Prostate gland (tissue), 2 donors: ENCODE measurements at regions not wholly inside any gene's neighbourhood (a gene's known extent, or its start where the extent isn't known, plus 50 kb on each side); places are given as distances from the start of the nearest gene placed in this dataset.

Experiments
- POLR2A ChIP-seq: fragments of 450-650 bp; IDR thresholded peaks from one replicate; pipeline ENCODE4 v1.6.1; 2016; ENCODE audit warnings: antibody characterized with exemption, mild to moderate bottlenecking
- POLR2AphosphoS5 ChIP-seq: sonication (generic); formaldehyde crosslinking; IDR thresholded peaks from one replicate; pipeline ENCODE4 v1.6.1; 2017; ENCODE audit warnings: antibody characterized with exemption
- TF ChIP-seq, protein P1 (sequence below), 4 experiments: fragments of 200-600 bp in 2 of 4; fragments of 450-650 bp in 2 of 4; sonication (generic) in 2 of 4; IDR thresholded peaks; 1 replicate in 3 of 4; 2 replicates in 1 of 4; pipeline ENCODE4 v1.5.1; 2016 to 2019; ENCODE audit warnings: antibody characterized with exemption in 4 of 4, mild to moderate bottlenecking in 2 of 4, moderate library complexity in 2 of 4

DNA sequence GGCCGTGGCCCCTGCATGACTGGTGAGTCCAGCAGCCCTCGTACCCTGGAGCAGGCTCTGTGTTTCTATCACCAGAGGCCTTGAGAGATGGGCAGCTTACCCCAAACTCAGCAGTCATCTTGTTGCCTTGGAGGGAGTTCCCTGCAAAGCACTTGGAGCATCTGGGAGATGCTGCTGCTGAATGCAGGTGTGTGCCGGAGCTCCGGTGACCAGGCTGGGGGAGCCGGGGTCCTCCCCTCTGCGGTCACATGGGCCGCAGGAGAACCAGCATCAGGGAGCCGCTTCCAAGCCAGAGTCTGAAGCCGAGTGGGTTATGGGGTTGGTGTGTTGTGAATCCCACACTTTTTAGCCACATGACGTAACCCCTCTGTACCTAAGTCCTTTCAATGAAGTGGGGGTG, 82.8 kb downstream of the TEX29 start:
- TF ChIP-seq, protein P1, sequence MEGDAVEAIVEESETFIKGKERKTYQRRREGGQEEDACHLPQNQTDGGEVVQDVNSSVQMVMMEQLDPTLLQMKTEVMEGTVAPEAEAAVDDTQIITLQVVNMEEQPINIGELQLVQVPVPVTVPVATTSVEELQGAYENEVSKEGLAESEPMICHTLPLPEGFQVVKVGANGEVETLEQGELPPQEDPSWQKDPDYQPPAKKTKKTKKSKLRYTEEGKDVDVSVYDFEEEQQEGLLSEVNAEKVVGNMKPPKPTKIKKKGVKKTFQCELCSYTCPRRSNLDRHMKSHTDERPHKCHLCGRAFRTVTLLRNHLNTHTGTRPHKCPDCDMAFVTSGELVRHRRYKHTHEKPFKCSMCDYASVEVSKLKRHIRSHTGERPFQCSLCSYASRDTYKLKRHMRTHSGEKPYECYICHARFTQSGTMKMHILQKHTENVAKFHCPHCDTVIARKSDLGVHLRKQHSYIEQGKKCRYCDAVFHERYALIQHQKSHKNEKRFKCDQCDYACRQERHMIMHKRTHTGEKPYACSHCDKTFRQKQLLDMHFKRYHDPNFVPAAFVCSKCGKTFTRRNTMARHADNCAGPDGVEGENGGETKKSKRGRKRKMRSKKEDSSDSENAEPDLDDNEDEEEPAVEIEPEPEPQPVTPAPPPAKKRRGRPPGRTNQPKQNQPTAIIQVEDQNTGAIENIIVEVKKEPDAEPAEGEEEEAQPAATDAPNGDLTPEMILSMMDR (IDR thresholded peaks at IDR 0.05): no peak
- no peak for TF ChIP-seq POLR2AphosphoS5
- no peak for TF ChIP-seq POLR2A
